Endothelial cell of umbilical vein (primary cell): ENCODE measurements at regions not wholly inside any gene's neighbourhood (a gene's known extent, or its start where the extent isn't known, plus 50 kb on each side); places are given as distances from the start of the nearest gene placed in this dataset.

Experiments used
- BruUV-seq: library from RNA; stranded (reverse); fragments of 400-500 nt; replicated peaks from 2 replicates; lab custom pipeline; 2021; lab: Mats Ljungman, UMichigan
- CTCF ChIA-PET: fragments of 300-600, 350-600 bp; sonication (Branson Sonifier 250); formaldehyde crosslinking; loops from one replicate; lab custom pipeline; 2021; ENCODE audit warnings: antibody characterized with exemption, inconsistent platforms; lab: Charles Lee
- POLR2A ChIA-PET: fragments of 300-600, 350-600 bp; sonication (Branson Sonifier 250); formaldehyde crosslinking; loops from one replicate; lab custom pipeline; 2021; ENCODE audit warnings: antibody characterized with exemption, inconsistent platforms; lab: Charles Lee
- DNase-seq: peaks from one replicate; pipeline ENCODE4 v3.0.0-alpha.2; 2011; ENCODE audit warnings: low read depth, low spot score
- FAIRE-seq: peaks from 2 replicates; lab custom pipeline; 2011; peaks lifted over from hg19 to GRCh38; lab: Jason Lieb, UNC
- H2AFZ ChIP-seq: 2 replicates; pipeline ENCODE4 v1.6.0; 2012; ENCODE audit warnings: low read depth, low read length, control low read depth, inconsistent platforms
- H3K27ac ChIP-seq: 2 replicates; pipeline ENCODE4 v1.5.1; 2011; ENCODE audit warnings: low read depth, mild to moderate bottlenecking, control low read depth, low read length, moderate library complexity; ENCODE audit not compliant: insufficient read depth
- H3K27me3 ChIP-seq, 2 experiments: 2 replicates each; pipeline versions ENCODE4 v1.6.0 to v1.6.1; 2011; ENCODE audit warnings: low read length in 2 of 2, mixed read lengths in 1 of 2; ENCODE audit not compliant: control insufficient read depth in 2 of 2, insufficient read depth in 2 of 2
- H3K36me3 ChIP-seq, 2 experiments: 2 replicates in 1 of 2; 3 replicates in 1 of 2; pipeline ENCODE4 v1.5.1; 2011; ENCODE audit warnings: low read length in 2 of 2, mild to moderate bottlenecking in 1 of 2, moderate library complexity in 1 of 2; ENCODE audit not compliant: control insufficient read depth in 2 of 2, insufficient read depth in 2 of 2; ENCODE audit errors: extremely low read depth in 1 of 2
- H3K4me1 ChIP-seq: 3 replicates; pipeline ENCODE4 v1.5.1; 2011; ENCODE audit warnings: mild to moderate bottlenecking, low read length; ENCODE audit not compliant: control insufficient read depth, insufficient read depth; ENCODE audit errors: extremely low read depth
- H3K4me2 ChIP-seq: 2 replicates; pipeline ENCODE4 v1.6.1; 2011; ENCODE audit warnings: low read length, control low read depth, mixed read lengths; ENCODE audit not compliant: insufficient read depth
- H3K4me3 ChIP-seq, 3 experiments: fragments of 200-600 bp in 1 of 3; sonication (generic), shearing (Covaris generic) in 1 of 3; replicated peaks in 1 of 3; 2 replicates each; pipeline ENCODE4 v1.5.1; 2011 to 2016; ENCODE audit warnings: control low read depth in 3 of 3, low read length in 3 of 3, mild to moderate bottlenecking in 2 of 3, inconsistent platforms in 1 of 3, low read depth in 1 of 3, moderate library complexity in 1 of 3; ENCODE audit not compliant: insufficient read depth in 1 of 3
- H3K79me2 ChIP-seq: 2 replicates; pipeline ENCODE4 v1.6.0; 2012; ENCODE audit warnings: low read length, inconsistent platforms; ENCODE audit not compliant: control insufficient read depth, insufficient read depth
- H3K9ac ChIP-seq: replicated peaks from 2 replicates; pipeline ENCODE3; 2011; ENCODE audit warnings: low read length, control low read depth; ENCODE audit not compliant: insufficient read depth; ENCODE audit errors: extremely low read depth
- H3K9me1 ChIP-seq: replicated peaks from 3 replicates; pipeline ENCODE4 v1.6.0; 2011; ENCODE audit warnings: mild to moderate bottlenecking, low read length; ENCODE audit not compliant: control insufficient read depth, insufficient read depth; ENCODE audit errors: extremely low read depth
- H3K9me3 ChIP-seq: replicated peaks from 2 replicates; pipeline ENCODE4 v1.5.1; 2012; ENCODE audit warnings: low read length, inconsistent platforms; ENCODE audit not compliant: control insufficient read depth, insufficient read depth
- H4K20me1 ChIP-seq: replicated peaks from 2 replicates; pipeline ENCODE3; 2011; ENCODE audit warnings: mild to moderate bottlenecking, low read length; ENCODE audit not compliant: control insufficient read depth, insufficient read depth; ENCODE audit errors: extremely low read depth
- CTCF ChIP-seq, 2 donors: IDR thresholded peaks; 1 replicate in 1 of 2; 2 replicates in 1 of 2; pipeline ENCODE4 v1.5.1; 2011; ENCODE audit warnings: low read length in 2 of 2, mild to moderate bottlenecking in 2 of 2, moderate library complexity in 2 of 2, control low read depth in 1 of 2, inconsistent platforms in 1 of 2, low read depth in 1 of 2; ENCODE audit not compliant: insufficient read depth in 1 of 2; ENCODE audit errors: extremely low read depth in 1 of 2
- EZH2 ChIP-seq: IDR thresholded peaks from 2 replicates; pipeline ENCODE4 v1.6.1; 2012; ENCODE audit warnings: borderline replicate concordance, low read depth, mild to moderate bottlenecking, moderate library complexity, low read length, inconsistent platforms; ENCODE audit not compliant: severe bottlenecking
- FOS ChIP-seq: IDR thresholded peaks from 2 replicates; pipeline ENCODE4 v1.6.1; 2011; ENCODE audit warnings: mild to moderate bottlenecking, low read length, moderate library complexity, borderline replicate concordance; ENCODE audit not compliant: insufficient read depth
- GATA2 ChIP-seq: IDR thresholded peaks from 2 replicates; pipeline ENCODE4 v1.7.0; 2011; ENCODE audit warnings: low read depth, mild to moderate bottlenecking, moderate library complexity, mixed read lengths, low read length; ENCODE audit not compliant: insufficient read length, insufficient read depth
- JUN ChIP-seq: IDR thresholded peaks from 2 replicates; pipeline ENCODE4 v1.6.1; 2011; ENCODE audit warnings: borderline replicate concordance, low read depth; ENCODE audit not compliant: insufficient read length, insufficient read depth
- MAX ChIP-seq: IDR thresholded peaks from 2 replicates; pipeline ENCODE4 v1.6.1; 2011; ENCODE audit not compliant: insufficient read depth, insufficient read length
- MYC ChIP-seq: IDR thresholded peaks from one replicate; pipeline ENCODE4 v1.6.1; 2011; ENCODE audit warnings: mild to moderate bottlenecking, low read depth, low read length
- POLR2A ChIP-seq: IDR thresholded peaks from 2 replicates; pipeline ENCODE4 v1.6.1; 2012; ENCODE audit warnings: low read depth, mild to moderate bottlenecking, control low read depth, low read length
- POLR2AphosphoS5 ChIP-seq: IDR thresholded peaks from 2 replicates; pipeline ENCODE4 v1.6.1; 2012; ENCODE audit warnings: low read depth, mild to moderate bottlenecking, control low read depth, low read length, moderate library complexity; ENCODE audit not compliant: insufficient read depth
- dilution Hi-C: fragments of 300-500 bp; cut with MboI; formaldehyde crosslinking; loops from one replicate; pipeline ENCODE4 v1.15.0; 2019; ENCODE audit warnings: low sequenced_read_pairs; ENCODE audit not compliant: extremely low pct_ligation_motif_present
- intact Hi-C: fragments of 100-400 bp; cut with micrococcal nuclease; formaldehyde crosslinking; loops from one replicate; pipeline ENCODE4 v1.10.0; 2022

DNA sequence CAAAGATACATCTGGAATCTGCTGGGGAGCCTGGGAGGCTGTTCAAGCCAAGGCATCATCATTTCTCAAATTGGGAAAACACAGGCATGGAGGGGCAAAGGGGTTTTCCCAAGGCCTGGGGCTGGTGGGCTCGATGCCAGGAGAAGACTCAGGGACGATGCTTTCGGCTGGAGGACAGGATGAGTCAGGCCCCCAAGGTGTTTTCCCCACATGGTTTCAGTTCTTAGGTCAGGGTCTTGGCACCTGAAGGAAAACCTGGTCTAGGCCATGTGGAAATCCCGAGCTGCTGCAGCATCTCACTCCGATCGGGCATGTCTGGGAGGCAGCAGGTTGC, 348.1 kb downstream of the CDC5L start:
- FAIRE-seq (no peak), DNase-seq (no peak)
- no peak overlapping the region for H3K4me3 ChIP-seq
- H3K27ac ChIP-seq = no peak overlapping the region
- H3K27me3 ChIP-seq = no peaks in the 10 kb centered on the region
- H3K4me1 ChIP-seq = no peaks in the 10 kb centered on the region
- H3K9me1 ChIP-seq = no peaks in the 10 kb centered on the region
- no peak overlapping the region for H3K4me2 ChIP-seq
- no peaks in the 10 kb centered on the region for H3K36me3 ChIP-seq
- no peaks in the 10 kb centered on the region for H4K20me1 ChIP-seq
- no peak overlapping the region for H2AFZ ChIP-seq
- TF ChIP-seq CTCF (IDR thresholded peaks at IDR 0.05; ENCODE audit: extremely low read depth in 1 of 2, insufficient read depth in 1 of 2, low read depth in 1 of 2, low read length in 2 of 2) = no peak
- dilution Hi-C loops = no loop called here
- H3K9me3 ChIP-seq = no peaks in the 10 kb centered on the region
- ChIA-PET CTCF (no interaction called here), POLR2A (no interaction called here)
- no TSS peak for BruUV-seq
- no peaks in the 10 kb centered on the region for H3K79me2 ChIP-seq
- intact Hi-C loops = no loop called here
- H3K9ac ChIP-seq = no peak overlapping the region

- no peaks in the 10 kb centered on the region for H4K20me1 ChIP-seq
- FAIRE-seq = no peak
Observed at GRCh38 chr6:44737341-44737740, 349.8 kb downstream of the CDC5L start.

More at GRCh38 chr6:44737341-44737740, 349.8 kb downstream of the CDC5L start:
- Histone ChIP-seq H3K9me3 (no peaks in the 10 kb centered on the region), H3K36me3 (no peaks in the 10 kb centered on the region), H3K4me1 (no peaks in the 10 kb centered on the region), H3K27me3 (no peaks in the 10 kb centered on the region), H3K9me1 (no peaks in the 10 kb centered on the region), H3K9ac (no peak overlapping the region), H2AFZ (no peak overlapping the region), H3K27ac (no peak overlapping the region), H3K79me2 (no peaks in the 10 kb centered on the region), H3K4me2 (no peak overlapping the region), H3K4me3 (no peak overlapping the region)
- dilution Hi-C loops = no loop called here
- TF ChIP-seq POLR2AphosphoS5 = no peak
- no peak for TF ChIP-seq CTCF (IDR thresholded peaks at IDR 0.05; ENCODE audit: extremely low read depth in 1 of 2, insufficient read depth in 1 of 2, low read depth in 1 of 2, low read length in 2 of 2)
- no peak for TF ChIP-seq JUN
- no peak for TF ChIP-seq POLR2A
- TF ChIP-seq MAX = no peak
- no peak for TF ChIP-seq FOS
- TF ChIP-seq EZH2 = no peak
- no peak for TF ChIP-seq GATA2
- no peak for TF ChIP-seq MYC
- ChIA-PET POLR2A (no interaction called here), CTCF (no interaction called here)
- no peak for DNase-seq
- intact Hi-C loops = no loop called here
- BruUV-seq = no TSS peak
